ENCODE measurements at regions not wholly inside any gene's neighbourhood (a gene's known extent, or its start where the extent isn't known, plus 50 kb on each side); places are given as distances from the start of the nearest gene placed in this dataset.

DNA sequence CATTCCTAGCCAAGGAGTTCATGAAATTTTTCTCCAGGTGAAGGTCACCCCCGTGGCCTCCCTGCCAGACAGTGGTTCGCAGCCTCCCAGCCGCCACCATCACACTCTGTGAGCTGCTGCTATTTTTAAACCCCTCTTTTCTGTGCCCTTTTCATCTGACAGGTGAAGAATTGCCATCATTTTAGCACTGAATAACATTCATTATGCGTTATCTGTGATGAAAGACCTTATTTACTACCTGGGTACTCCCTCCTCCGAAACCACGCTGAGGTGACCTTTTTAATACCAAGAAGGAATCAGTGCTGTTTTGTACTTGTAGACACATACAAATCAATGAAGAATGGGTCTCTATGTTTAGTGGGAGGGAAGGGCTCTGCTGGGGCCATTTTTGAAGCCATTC lies 148.9 kb upstream of the GPR12 start:
- no peak overlapping the region for H2BK12ac ChIP-seq (ENCODE audit: low read depth, low read length)
- H3K23ac ChIP-seq (ENCODE audit: insufficient read length): no peak overlapping the region
- no peaks in the 10 kb centered on the region; a peak in 1 of 7 replicates for H3K27me3 ChIP-seq (replicated peaks in 1 of 4; ENCODE audit: control insufficient read depth in 3 of 4, extremely low read depth in 1 of 4, insufficient read depth in 3 of 4, low read length in 3 of 4)
- no peak overlapping the region for H3K4me2 ChIP-seq (ENCODE audit: insufficient read depth in 1 of 2, low read depth in 2 of 2, low read length in 2 of 2)
- no peak overlapping the region for H3K14ac ChIP-seq (ENCODE audit: insufficient read length)
- no peak overlapping the region for H2BK20ac ChIP-seq (ENCODE audit: low read length)
- H2BK15ac ChIP-seq (ENCODE audit: low read length): no peak overlapping the region
- H3K9ac ChIP-seq (replicated peaks in 1 of 4; ENCODE audit: extremely low read depth in 1 of 4, low read depth in 3 of 4, low read length in 3 of 4): no peak overlapping the region
- no peaks in the 10 kb centered on the region for H4K20me1 ChIP-seq (replicated peaks in 1 of 2; ENCODE audit: control insufficient read depth in 1 of 2, insufficient read depth in 2 of 2, low read length in 2 of 2)
- no peak overlapping the region for H2BK5ac ChIP-seq (ENCODE audit: low read depth, low read length)
- ChIA-PET CTCF (ENCODE audit: partially characterized antibody) (interaction anchor here (1.5 to 2.4 kb wide), 2 partner anchors 21 to 37 kb away, joined by 5 to 9 read pairs; no protein-coding TSS in a partner anchor), POLR2A (ENCODE audit: partially characterized antibody) (no interaction called here)
- no peaks in the 10 kb centered on the region for H3K4me1 ChIP-seq (replicated peaks in 1 of 4; ENCODE audit: control insufficient read depth in 3 of 4, insufficient read depth in 4 of 4, low read length in 3 of 4)
- H2AK5ac ChIP-seq (ENCODE audit: low read depth, low read length): no peak overlapping the region
- TF ChIP-seq SRF (IDR thresholded peaks at IDR 0.05; ENCODE audit: low read depth, low read length): no peak
- no peak for TF ChIP-seq TBP (IDR thresholded peaks at IDR 0.05; ENCODE audit: low read depth, low read length)
- TF ChIP-seq ZNF274 (IDR thresholded peaks at IDR 0.05; ENCODE audit: borderline replicate concordance, extremely low read depth, low read length): no peak
- TF ChIP-seq JUND (IDR thresholded peaks at IDR 0.05; ENCODE audit: low read length): no peak
- TF ChIP-seq, protein P1, sequence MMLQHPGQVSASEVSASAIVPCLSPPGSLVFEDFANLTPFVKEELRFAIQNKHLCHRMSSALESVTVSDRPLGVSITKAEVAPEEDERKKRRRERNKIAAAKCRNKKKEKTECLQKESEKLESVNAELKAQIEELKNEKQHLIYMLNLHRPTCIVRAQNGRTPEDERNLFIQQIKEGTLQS (IDR thresholded peaks at IDR 0.05; ENCODE audit: insufficient read depth, low read depth, low read length): no peak
- TF ChIP-seq GTF2F1 (IDR thresholded peaks at IDR 0.05; ENCODE audit: borderline replicate concordance, low read depth, low read length): no peak
- TF ChIP-seq MAFK (IDR thresholded peaks at IDR 0.05; ENCODE audit: low read depth, low read length): no peak
- TF ChIP-seq, protein P2, sequence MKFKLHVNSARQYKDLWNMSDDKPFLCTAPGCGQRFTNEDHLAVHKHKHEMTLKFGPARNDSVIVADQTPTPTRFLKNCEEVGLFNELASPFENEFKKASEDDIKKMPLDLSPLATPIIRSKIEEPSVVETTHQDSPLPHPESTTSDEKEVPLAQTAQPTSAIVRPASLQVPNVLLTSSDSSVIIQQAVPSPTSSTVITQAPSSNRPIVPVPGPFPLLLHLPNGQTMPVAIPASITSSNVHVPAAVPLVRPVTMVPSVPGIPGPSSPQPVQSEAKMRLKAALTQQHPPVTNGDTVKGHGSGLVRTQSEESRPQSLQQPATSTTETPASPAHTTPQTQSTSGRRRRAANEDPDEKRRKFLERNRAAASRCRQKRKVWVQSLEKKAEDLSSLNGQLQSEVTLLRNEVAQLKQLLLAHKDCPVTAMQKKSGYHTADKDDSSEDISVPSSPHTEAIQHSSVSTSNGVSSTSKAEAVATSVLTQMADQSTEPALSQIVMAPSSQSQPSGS (IDR thresholded peaks at IDR 0.05; ENCODE audit: low read length): no peak
- TF ChIP-seq RAD21 (IDR thresholded peaks at IDR 0.05 in 1 of 2, conservative IDR thresholded peaks at IDR 0.05 in 1 of 2; ENCODE audit: low read depth in 2 of 2, low read length in 2 of 2): no peak
- TF ChIP-seq EZH2 (IDR thresholded peaks at IDR 0.05; ENCODE audit: low read depth, low read length, severe bottlenecking): no peak
- no peak for TF ChIP-seq POU5F1 (IDR thresholded peaks at IDR 0.05; ENCODE audit: low read depth, low read length)
- TF ChIP-seq SP1 (IDR thresholded peaks at IDR 0.05; ENCODE audit: low read depth, low read length): no peak
- TF ChIP-seq CEBPB (IDR thresholded peaks at IDR 0.05; ENCODE audit: low read depth, low read length): no peak
- no peak for TF ChIP-seq CREB1 (IDR thresholded peaks at IDR 0.05)
- H3K18ac ChIP-seq (ENCODE audit: extremely low read depth, low read length): no peak overlapping the region
- DNase-seq (ENCODE audit: low read depth in 1 of 2, low spot score in 2 of 2): no peak
- H4K5ac ChIP-seq (ENCODE audit: insufficient read length, low read depth, low read length): no peak overlapping the region
- H3K79me2 ChIP-seq (ENCODE audit: control insufficient read depth in 1 of 2, insufficient read depth in 2 of 2, low read length in 2 of 2): no peaks in the 10 kb centered on the region
- H3K36me3 ChIP-seq (ENCODE audit: control insufficient read depth in 2 of 4, insufficient read depth in 4 of 4, low read length in 3 of 4): no peaks in the 10 kb centered on the region
- H3K79me1 ChIP-seq (ENCODE audit: low read depth, low read length): no peaks in the 10 kb centered on the region
- no peaks in the 10 kb centered on the region for H3K9me3 ChIP-seq (ENCODE audit: insufficient read depth in 2 of 2, low read depth in 1 of 2, low read length in 1 of 2)
- no peak for FAIRE-seq
- WGBS, 2 experiments (ENCODE audit: extremely low coverage in 1 of 2, insufficient coverage in 1 of 2, insufficient read length in 1 of 2, insufficient replicate concordance in 2 of 2, low coverage in 1 of 2, low lambda C conversion rate in 2 of 2, missing lambda C conversion rate in 1 of 2): 94% methylated on average over 6 of the region's 6 CpGs; no CpG with 5 or more reads in 1 of the 2 experiments
- no peak overlapping the region for H2BK120ac ChIP-seq (replicated peaks; ENCODE audit: low read depth, low read length)
- no peak overlapping the region for H4K91ac ChIP-seq (replicated peaks; ENCODE audit: insufficient read length, low read length)
- no peak overlapping the region for H3K4me3 ChIP-seq (ENCODE audit: extremely low read depth in 1 of 4, insufficient read depth in 2 of 4, low read depth in 3 of 4, low read length in 4 of 4)
- no peak overlapping the region for H4K8ac ChIP-seq (ENCODE audit: extremely low read depth, insufficient read depth, low read length)
- no peak overlapping the region for H3K27ac ChIP-seq (ENCODE audit: low read depth, low read length)
- H2AFZ ChIP-seq (ENCODE audit: low read length): no peak overlapping the region
- H3K23me2 ChIP-seq (ENCODE audit: low read depth, low read length): no peaks in the 10 kb centered on the region
- no peak overlapping the region for H3K4ac ChIP-seq (replicated peaks; ENCODE audit: insufficient read length, low read depth, low read length)
- no peak overlapping the region for H3K56ac ChIP-seq (replicated peaks; ENCODE audit: insufficient read length, low read depth, low read length)

Measured in H1 (cell line).